Thoracic aorta (tissue), 2 donors: ENCODE measurements at regions not wholly inside any gene's neighbourhood (a gene's known extent, or its start where the extent isn't known, plus 50 kb on each side); places are given as distances from the start of the nearest gene placed in this dataset.

Source experiments
- ATAC-seq: fragments of 150-250 bp; one replicate; pipeline ENCODE4 v1.8.0; 2017; ENCODE audit warnings: low read depth; ENCODE audit not compliant: insufficient number of reproducible peaks, low FRiP score
- DNase-seq: peaks from one replicate; pipeline ENCODE4 v3.0.0-alpha.2; 2020; ENCODE audit warnings: low spot score
- H3K27ac ChIP-seq, 2 donors: fragments of 200-600 bp; sonication (generic); 1 replicate in 1 of 2; 2 replicates in 1 of 2; pipeline ENCODE4 v1.5.1; 2016; ENCODE audit warnings: mild to moderate bottlenecking in 2 of 2, moderate library complexity in 2 of 2
- H3K27me3 ChIP-seq: fragments of 200-600 bp; sonication (generic); replicated peaks from 2 replicates; pipeline ENCODE4 v1.6.0; 2016; ENCODE audit warnings: mild to moderate bottlenecking; ENCODE audit not compliant: insufficient read depth
- H3K36me3 ChIP-seq: fragments of 200-600 bp; sonication (generic); one replicate; pipeline ENCODE4 v1.5.1; 2016
- H3K4me1 ChIP-seq, 2 donors: fragments of 200-600 bp; sonication (generic); 1 replicate in 1 of 2; 2 replicates in 1 of 2; pipeline versions ENCODE4 v1.5.1 to v1.6.0; 2016; ENCODE audit warnings: low read depth in 2 of 2, mild to moderate bottlenecking in 1 of 2; ENCODE audit not compliant: control insufficient read depth in 1 of 2
- H3K4me3 ChIP-seq: fragments of 200-600 bp; sonication (generic); 2 replicates; pipeline ENCODE4 v1.5.1; 2016; ENCODE audit warnings: mild to moderate bottlenecking
- H3K9me3 ChIP-seq: fragments of 200-600 bp; sonication (generic); 2 replicates; pipeline ENCODE4 v1.5.1; 2016
- TF ChIP-seq, protein P1 (sequence below): fragments of 200-600 bp; sonication (generic); IDR thresholded peaks from one replicate; pipeline ENCODE4 v1.5.1; 2019; ENCODE audit warnings: antibody characterized with exemption

DNA sequence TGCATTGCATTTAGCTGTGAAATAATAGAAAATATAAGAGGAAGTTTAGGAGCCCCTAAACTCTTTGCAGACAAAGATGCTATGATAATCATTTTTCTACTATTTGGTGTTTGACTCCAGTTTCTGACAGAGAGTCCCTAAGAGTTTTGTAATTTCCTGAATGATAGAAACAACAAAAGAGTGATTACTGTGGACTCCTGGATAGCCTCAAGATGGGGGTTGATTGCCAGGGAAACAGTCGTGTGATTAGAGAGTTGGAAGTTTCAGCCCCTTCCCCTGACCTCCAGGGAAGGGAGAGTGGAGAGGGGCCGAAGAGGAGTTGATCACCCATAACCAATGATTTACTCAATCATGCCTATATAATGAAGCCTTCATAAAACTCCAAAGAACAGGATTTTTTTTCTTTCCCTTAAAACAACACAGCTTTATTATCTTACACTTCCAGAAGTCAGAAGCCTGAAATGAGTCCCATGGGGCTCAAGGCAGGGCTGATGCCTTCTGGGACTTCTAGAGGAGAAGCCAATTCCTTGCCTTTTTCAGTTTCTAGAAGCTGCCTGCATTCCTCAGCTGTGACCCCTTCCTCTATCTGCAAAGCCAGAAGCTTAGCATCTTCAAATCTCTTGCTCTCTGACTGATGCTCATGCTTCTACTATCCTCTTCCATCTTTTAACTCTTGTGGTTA lies 292.3 kb upstream of the ZPLD1 start:
- TF ChIP-seq, protein P1, sequence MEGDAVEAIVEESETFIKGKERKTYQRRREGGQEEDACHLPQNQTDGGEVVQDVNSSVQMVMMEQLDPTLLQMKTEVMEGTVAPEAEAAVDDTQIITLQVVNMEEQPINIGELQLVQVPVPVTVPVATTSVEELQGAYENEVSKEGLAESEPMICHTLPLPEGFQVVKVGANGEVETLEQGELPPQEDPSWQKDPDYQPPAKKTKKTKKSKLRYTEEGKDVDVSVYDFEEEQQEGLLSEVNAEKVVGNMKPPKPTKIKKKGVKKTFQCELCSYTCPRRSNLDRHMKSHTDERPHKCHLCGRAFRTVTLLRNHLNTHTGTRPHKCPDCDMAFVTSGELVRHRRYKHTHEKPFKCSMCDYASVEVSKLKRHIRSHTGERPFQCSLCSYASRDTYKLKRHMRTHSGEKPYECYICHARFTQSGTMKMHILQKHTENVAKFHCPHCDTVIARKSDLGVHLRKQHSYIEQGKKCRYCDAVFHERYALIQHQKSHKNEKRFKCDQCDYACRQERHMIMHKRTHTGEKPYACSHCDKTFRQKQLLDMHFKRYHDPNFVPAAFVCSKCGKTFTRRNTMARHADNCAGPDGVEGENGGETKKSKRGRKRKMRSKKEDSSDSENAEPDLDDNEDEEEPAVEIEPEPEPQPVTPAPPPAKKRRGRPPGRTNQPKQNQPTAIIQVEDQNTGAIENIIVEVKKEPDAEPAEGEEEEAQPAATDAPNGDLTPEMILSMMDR, result no peak
- H3K27ac ChIP-seq, result peak overlapping the region; percentile 28 to 36
- peak; percentile 22 for ATAC-seq

DNA sequence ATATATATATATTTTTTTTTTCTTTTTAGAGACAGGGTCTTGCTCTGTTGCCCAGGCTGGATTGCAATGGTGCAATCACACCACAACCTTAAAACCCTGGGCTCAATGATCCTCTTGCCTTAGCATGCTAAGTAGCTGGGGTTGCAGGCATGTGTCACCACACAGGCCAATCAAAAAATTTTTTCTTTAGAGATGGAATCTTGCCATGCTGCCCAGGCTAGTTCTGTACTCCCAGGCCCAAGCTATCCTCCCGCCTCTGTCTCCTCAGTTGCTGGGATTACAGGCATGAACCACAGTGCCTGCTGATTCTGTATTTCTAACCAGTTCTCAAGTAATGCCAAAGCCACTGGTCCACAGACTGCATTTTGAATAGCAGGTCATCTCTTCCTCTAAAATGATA lies 291.3 kb upstream of the ZPLD1 start:
- peaks cover 15 to 25% of the 10 kb centered on the region in 2 donors for H3K4me1 ChIP-seq
- no peaks in the 10 kb centered on the region for H3K36me3 ChIP-seq
- ATAC-seq (no peak), DNase-seq (no peak)
- TF ChIP-seq, protein P1, result no peak
- H3K9me3 ChIP-seq, result no peaks in the 10 kb centered on the region
- H3K27me3 ChIP-seq, result no peaks in the 10 kb centered on the region
- H3K27ac ChIP-seq, result no peak overlapping the region
- H3K4me3 ChIP-seq, result no peak overlapping the region

More for the DNA sequence above, 292.3 kb upstream of the ZPLD1 start:
- no peak for DNase-seq
- Histone ChIP-seq H3K36me3 (no peaks in the 10 kb centered on the region), H3K27me3 (no peaks in the 10 kb centered on the region), H3K9me3 (no peaks in the 10 kb centered on the region), H3K4me3 (no peak overlapping the region), H3K4me1 (peaks cover 15 to 25% of the 10 kb centered on the region in 2 donors)

DNA sequence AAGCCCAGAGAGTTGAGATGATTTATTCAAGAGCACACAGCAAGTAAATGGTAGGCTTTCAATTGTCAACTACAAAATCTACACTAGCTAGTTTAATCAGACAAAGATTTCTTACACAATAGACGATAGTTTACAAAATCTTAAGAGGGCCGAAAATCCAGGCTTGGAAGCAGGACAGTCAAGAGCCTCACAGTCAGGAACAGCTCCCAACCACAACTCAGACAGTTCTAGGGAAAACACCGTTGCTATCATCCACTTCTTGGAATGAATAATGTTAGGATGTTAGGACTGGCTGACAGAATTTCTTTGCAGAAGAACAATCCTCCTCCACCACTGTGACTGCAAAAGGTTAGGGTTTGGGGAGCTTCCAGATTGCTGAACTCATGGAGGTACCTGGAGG lies 290.8 kb upstream of the ZPLD1 start:
- no peak overlapping the region for H3K4me3 ChIP-seq
- no peaks in the 10 kb centered on the region for H3K27me3 ChIP-seq
- H3K4me1 ChIP-seq, result peaks cover 15 to 25% of the 10 kb centered on the region in 2 donors
- DNase-seq, result no peak
- H3K9me3 ChIP-seq, result no peaks in the 10 kb centered on the region
- H3K36me3 ChIP-seq, result no peaks in the 10 kb centered on the region
- TF ChIP-seq, protein P1, result no peak
- H3K27ac ChIP-seq, result no peak overlapping the region
- no peak for ATAC-seq

DNA sequence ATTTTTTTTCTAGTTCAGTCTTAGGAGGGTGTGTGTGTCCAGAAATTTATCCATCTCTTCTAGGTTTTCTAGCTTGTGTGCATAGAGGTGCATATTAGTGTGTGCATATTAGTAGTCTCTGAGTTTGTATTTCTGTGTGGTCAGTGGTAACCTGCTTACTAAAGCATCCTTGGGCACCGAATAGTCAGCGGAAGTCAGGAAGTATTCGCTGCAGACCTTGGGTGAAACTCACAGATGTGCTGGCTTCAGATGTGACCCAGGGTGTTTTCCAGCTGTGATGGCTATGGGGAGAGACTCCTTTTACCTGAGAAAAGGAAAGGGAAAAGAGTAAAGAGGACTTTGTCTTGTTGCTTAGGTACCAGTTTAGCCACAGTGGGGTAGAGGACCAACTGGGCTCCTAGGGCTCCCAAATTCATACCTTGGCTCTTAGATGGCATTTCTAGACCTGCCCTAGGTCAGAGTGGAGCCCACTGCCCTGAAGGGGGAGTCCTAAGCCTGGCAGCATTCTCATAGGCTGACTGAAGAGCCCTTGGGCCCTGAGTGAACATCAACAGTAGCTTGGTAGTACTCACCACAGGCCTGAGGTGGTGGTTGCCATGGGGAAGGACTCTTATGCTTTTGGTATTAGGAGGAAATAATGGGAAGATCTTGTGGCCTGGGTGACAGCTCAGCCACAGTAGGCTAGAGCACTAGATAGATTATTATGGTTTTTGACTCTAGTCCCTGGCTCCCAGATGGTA lies 286.0 kb upstream of the ZPLD1 start:
- no peaks in the 10 kb centered on the region for H3K9me3 ChIP-seq
- no peak overlapping the region for H3K4me3 ChIP-seq
- TF ChIP-seq, protein P1, result no peak
- DNase-seq (no peak), ATAC-seq (no peak)
- H3K27me3 ChIP-seq, result no peaks in the 10 kb centered on the region
- H3K27ac ChIP-seq, result no peak overlapping the region
- H3K36me3 ChIP-seq, result no peaks in the 10 kb centered on the region
- H3K4me1 ChIP-seq, result no peaks in the 10 kb centered on the region

DNA sequence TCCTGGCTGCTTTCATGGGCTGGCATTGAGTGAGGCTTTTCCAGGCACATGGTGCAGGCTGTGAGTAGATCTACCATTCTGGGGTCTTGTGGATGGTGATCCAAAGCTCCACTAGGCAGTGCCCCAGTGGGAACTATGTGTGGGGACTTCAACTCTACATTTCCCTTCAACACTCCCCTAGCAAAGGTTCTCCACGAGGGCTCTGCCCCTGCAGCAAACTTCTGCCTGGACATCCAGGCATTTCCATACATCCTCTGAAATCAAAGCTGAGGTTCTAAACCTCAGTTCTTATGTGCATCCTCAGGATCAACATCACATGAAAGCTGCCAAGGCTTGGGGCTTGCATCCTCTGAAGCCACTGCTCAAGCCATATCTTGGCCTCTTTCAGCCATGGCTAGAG lies 282.9 kb upstream of the ZPLD1 start:
- TF ChIP-seq, protein P1, result no peak

More for the DNA sequence above, 282.9 kb upstream of the ZPLD1 start:
- no peaks in the 10 kb centered on the region for H3K36me3 ChIP-seq
- ATAC-seq (no peak), DNase-seq (no peak)
- peaks cover 1 to 5% of the 10 kb centered on the region in 2 donors for H3K4me1 ChIP-seq
- no peak overlapping the region for H3K27ac ChIP-seq
- H3K27me3 ChIP-seq, result no peaks in the 10 kb centered on the region
- H3K4me3 ChIP-seq, result no peak overlapping the region
- H3K9me3 ChIP-seq, result no peaks in the 10 kb centered on the region
